DOHH2 (cell line): ENCODE measurements at regions not wholly inside any gene's neighbourhood (a gene's known extent, or its start where the extent isn't known, plus 50 kb on each side); places are given as distances from the start of the nearest gene placed in this dataset.

Experiments used
- EZH2phosphoT487 ChIP-seq: fragments of 200-600 bp; sonication (generic); IDR thresholded peaks from 2 replicates; pipeline ENCODE4 v1.6.1; 2017; ENCODE audit warnings: borderline replicate concordance, mild to moderate bottlenecking, antibody characterized with exemption, low read length, moderate library complexity, mixed read lengths
- TF ChIP-seq, protein P1 (sequence below): fragments of 200-600 bp; sonication (generic); IDR thresholded peaks from one replicate; pipeline ENCODE4 v1.5.1; 2014; ENCODE audit warnings: antibody characterized with exemption, mild to moderate bottlenecking, low read depth, low read length; ENCODE audit not compliant: poor library complexity, severe bottlenecking

DNA sequence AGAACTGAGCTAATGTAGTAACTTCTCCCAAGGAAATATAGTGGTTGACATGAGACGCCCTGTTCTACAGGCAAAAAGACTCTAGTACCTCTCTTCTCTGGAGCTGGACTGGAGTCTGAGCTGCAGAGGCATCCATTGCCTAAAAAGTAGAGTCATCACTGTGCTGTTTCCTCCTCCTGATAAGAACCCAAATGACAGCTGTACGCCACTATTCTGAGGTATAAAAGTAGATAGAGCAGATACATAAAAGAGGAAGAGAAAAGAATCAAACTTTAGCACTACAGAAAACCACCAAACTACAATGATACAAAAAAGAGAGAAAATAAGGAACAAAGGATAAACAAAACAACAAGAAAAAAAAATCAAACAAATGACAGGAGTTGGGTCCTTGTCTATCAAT lies 1568.8 kb downstream of the PLA2G4A start:
- TF ChIP-seq, protein P1, sequence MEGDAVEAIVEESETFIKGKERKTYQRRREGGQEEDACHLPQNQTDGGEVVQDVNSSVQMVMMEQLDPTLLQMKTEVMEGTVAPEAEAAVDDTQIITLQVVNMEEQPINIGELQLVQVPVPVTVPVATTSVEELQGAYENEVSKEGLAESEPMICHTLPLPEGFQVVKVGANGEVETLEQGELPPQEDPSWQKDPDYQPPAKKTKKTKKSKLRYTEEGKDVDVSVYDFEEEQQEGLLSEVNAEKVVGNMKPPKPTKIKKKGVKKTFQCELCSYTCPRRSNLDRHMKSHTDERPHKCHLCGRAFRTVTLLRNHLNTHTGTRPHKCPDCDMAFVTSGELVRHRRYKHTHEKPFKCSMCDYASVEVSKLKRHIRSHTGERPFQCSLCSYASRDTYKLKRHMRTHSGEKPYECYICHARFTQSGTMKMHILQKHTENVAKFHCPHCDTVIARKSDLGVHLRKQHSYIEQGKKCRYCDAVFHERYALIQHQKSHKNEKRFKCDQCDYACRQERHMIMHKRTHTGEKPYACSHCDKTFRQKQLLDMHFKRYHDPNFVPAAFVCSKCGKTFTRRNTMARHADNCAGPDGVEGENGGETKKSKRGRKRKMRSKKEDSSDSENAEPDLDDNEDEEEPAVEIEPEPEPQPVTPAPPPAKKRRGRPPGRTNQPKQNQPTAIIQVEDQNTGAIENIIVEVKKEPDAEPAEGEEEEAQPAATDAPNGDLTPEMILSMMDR, result no peak
- TF ChIP-seq EZH2phosphoT487, result no peak
